ENCODE measurements at regions not wholly inside any gene's neighbourhood (a gene's known extent, or its start where the extent isn't known, plus 50 kb on each side); places are given as distances from the start of the nearest gene placed in this dataset.

- TF ChIP-seq CTCF (IDR thresholded peaks at IDR 0.05; ENCODE audit: poor library complexity) (no peak), EZH2 (IDR thresholded peaks at IDR 0.05; ENCODE audit: borderline replicate concordance) (no peak), EZH2phosphoT487 (IDR thresholded peaks at IDR 0.05; ENCODE audit: low read depth, severe bottlenecking, unreplicated experiment) (no peak)
- Histone ChIP-seq H3K36me3 (replicated peaks; ENCODE audit: insufficient read depth, low read depth) (no peaks in the 10 kb centered on the region), H4K20me1 (ENCODE audit: insufficient read depth, poor library complexity, severe bottlenecking) (no peaks in the 10 kb centered on the region), H3K9me2 (replicated peaks; ENCODE audit: insufficient read depth) (no peaks in the 10 kb centered on the region), H2AFZ (no peak overlapping the region), H3K4me3 (no peak overlapping the region), H3K79me2 (no peaks in the 10 kb centered on the region), H3K27ac (peak overlapping the region; percentile 14), H3K4me2 (peak overlapping the region; percentile 50), H3K4me1 (ENCODE audit: insufficient read depth) (peaks cover 19% of the 10 kb centered on the region), H3K9me3 (ENCODE audit: low read depth) (no peaks in the 10 kb centered on the region), H3K27me3 (no peaks in the 10 kb centered on the region)
- DNase-seq (ENCODE audit: low spot score), result no peak
- WGBS (ENCODE audit: low lambda C conversion rate, missing lambda C conversion rate), result 67% methylated on average over 2 of the region's 2 CpGs
Observed at GRCh38 chr3:59408047-59408624, 358.3 kb upstream of the CFAP20DC start.

- H3K36me3 ChIP-seq (replicated peaks; ENCODE audit: insufficient read depth, low read depth), result no peaks in the 10 kb centered on the region
- H3K79me2 ChIP-seq, result no peaks in the 10 kb centered on the region
- H3K4me1 ChIP-seq (ENCODE audit: insufficient read depth), result peaks cover 19% of the 10 kb centered on the region
- no peaks in the 10 kb centered on the region for H4K20me1 ChIP-seq (ENCODE audit: insufficient read depth, poor library complexity, severe bottlenecking)
- H2AFZ ChIP-seq, result no peak overlapping the region
- TF ChIP-seq CTCF (IDR thresholded peaks at IDR 0.05; ENCODE audit: poor library complexity) (no peak), EZH2phosphoT487 (IDR thresholded peaks at IDR 0.05; ENCODE audit: low read depth, severe bottlenecking, unreplicated experiment) (no peak), EZH2 (IDR thresholded peaks at IDR 0.05; ENCODE audit: borderline replicate concordance) (no peak)
- no peak overlapping the region for H3K27ac ChIP-seq
- peaks cover 3% of the 10 kb centered on the region for H3K27me3 ChIP-seq
- DNase-seq (ENCODE audit: low spot score), result no peak
- H3K9me3 ChIP-seq (ENCODE audit: low read depth), result no peaks in the 10 kb centered on the region
- H3K4me2 ChIP-seq, result no peak overlapping the region
- H3K9me2 ChIP-seq (replicated peaks; ENCODE audit: insufficient read depth), result no peaks in the 10 kb centered on the region
- 86% methylated on average over 5 of the region's 5 CpGs for WGBS (ENCODE audit: low lambda C conversion rate, missing lambda C conversion rate)
- H3K4me3 ChIP-seq, result no peak overlapping the region
Observed at GRCh38 chr3:59407425-59407824, 357.6 kb upstream of the CFAP20DC start.

- 87% methylated on average over 2 of the region's 2 CpGs for WGBS (ENCODE audit: low lambda C conversion rate, missing lambda C conversion rate)
- Histone ChIP-seq H4K20me1 (ENCODE audit: insufficient read depth, poor library complexity, severe bottlenecking) (no peaks in the 10 kb centered on the region), H3K4me2 (no peak overlapping the region), H3K36me3 (replicated peaks; ENCODE audit: insufficient read depth, low read depth) (no peaks in the 10 kb centered on the region), H3K79me2 (no peaks in the 10 kb centered on the region), H3K27ac (no peak overlapping the region), H2AFZ (no peak overlapping the region), H3K27me3 (peaks cover 3% of the 10 kb centered on the region), H3K9me2 (replicated peaks; ENCODE audit: insufficient read depth) (no peaks in the 10 kb centered on the region), H3K9me3 (ENCODE audit: low read depth) (no peaks in the 10 kb centered on the region), H3K4me3 (no peak overlapping the region), H3K4me1 (ENCODE audit: insufficient read depth) (peaks cover 19% of the 10 kb centered on the region)
- DNase-seq (ENCODE audit: low spot score), result no peak
- TF ChIP-seq CTCF (IDR thresholded peaks at IDR 0.05; ENCODE audit: poor library complexity) (no peak), EZH2phosphoT487 (IDR thresholded peaks at IDR 0.05; ENCODE audit: low read depth, severe bottlenecking, unreplicated experiment) (no peak), EZH2 (IDR thresholded peaks at IDR 0.05; ENCODE audit: borderline replicate concordance) (no peak)
Observed at GRCh38 chr3:59406943-59407342, 357.1 kb upstream of the CFAP20DC start.

Data from hepatocyte (in vitro differentiated cells).